GM10248 (cell line): ENCODE measurements at regions not wholly inside any gene's neighbourhood (a gene's known extent, or its start where the extent isn't known, plus 50 kb on each side); places are given as distances from the start of the nearest gene placed in this dataset.

ENCODE experiments used
- CTCF ChIA-PET: fragments of 300-600 bp; sonication (Branson Sonifier 250); formaldehyde crosslinking; extraction: SDS; loops from one replicate; lab custom pipeline; 2021; ENCODE audit warnings: antibody characterized with exemption; lab: Yijun Ruan, JAX
- POLR2A ChIA-PET: fragments of 350-650 bp; sonication (Branson Sonifier 250); formaldehyde crosslinking; extraction: SDS; loops from one replicate; lab custom pipeline; 2020; ENCODE audit warnings: antibody characterized with exemption; lab: Yijun Ruan, JAX
- DNase-seq: peaks from one replicate; pipeline ENCODE4 v3.0.0; 2012; ENCODE audit errors: extremely low spot score
- TF ChIP-seq, protein P1 (sequence below): IDR thresholded peaks from 2 replicates; pipeline ENCODE4 v1.5.1; 2012; ENCODE audit warnings: mild to moderate bottlenecking, low read depth; ENCODE audit errors: extremely low read depth, missing control alignments, control extremely low read depth

DNA sequence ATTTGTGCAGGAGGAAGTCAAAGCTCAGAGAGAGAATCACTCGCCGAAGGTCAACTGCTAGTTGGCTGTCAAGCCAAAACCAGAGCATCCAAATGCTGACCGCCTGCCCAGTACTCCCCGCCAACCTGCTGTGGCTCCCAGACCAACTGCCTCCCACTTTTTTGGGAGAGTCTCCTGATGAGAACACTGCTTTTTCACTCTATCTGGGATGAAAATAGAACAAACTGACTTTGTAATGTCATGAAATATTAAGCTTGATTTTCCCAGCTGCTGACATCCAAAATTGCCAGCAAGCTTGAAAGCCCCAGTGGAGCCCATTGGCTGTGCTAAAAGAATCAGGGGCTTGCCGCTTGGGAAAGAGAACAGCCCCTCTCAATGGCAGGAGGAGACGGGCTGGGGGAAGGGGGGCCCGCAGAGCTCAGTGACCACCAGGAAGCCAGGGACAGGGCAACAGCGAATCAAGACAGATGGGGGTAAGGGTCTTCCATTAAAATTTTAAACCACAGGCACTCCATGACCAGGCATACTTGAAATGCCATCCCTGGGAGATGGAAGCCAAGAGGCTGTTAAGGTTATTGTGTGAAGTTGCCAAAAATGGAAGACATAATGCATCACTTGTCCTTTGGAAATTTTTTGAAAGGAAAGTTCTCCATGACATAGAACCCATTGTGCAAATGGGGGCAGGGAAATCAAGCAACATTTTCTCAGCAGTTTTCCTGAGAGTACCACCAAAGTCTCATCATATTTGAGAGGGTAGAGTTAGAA is 125.7 kb upstream of the CDH5 start:
- ChIA-PET POLR2A (no interaction called here), CTCF (interaction anchor here (1.1 to 1.3 kb wide), 2 partner anchors 12 to 81 kb away, joined by 3 read pairs; no protein-coding TSS in a partner anchor)
- TF ChIP-seq, protein P1, sequence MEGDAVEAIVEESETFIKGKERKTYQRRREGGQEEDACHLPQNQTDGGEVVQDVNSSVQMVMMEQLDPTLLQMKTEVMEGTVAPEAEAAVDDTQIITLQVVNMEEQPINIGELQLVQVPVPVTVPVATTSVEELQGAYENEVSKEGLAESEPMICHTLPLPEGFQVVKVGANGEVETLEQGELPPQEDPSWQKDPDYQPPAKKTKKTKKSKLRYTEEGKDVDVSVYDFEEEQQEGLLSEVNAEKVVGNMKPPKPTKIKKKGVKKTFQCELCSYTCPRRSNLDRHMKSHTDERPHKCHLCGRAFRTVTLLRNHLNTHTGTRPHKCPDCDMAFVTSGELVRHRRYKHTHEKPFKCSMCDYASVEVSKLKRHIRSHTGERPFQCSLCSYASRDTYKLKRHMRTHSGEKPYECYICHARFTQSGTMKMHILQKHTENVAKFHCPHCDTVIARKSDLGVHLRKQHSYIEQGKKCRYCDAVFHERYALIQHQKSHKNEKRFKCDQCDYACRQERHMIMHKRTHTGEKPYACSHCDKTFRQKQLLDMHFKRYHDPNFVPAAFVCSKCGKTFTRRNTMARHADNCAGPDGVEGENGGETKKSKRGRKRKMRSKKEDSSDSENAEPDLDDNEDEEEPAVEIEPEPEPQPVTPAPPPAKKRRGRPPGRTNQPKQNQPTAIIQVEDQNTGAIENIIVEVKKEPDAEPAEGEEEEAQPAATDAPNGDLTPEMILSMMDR, result no peak
- DNase-seq, result no peak

DNA sequence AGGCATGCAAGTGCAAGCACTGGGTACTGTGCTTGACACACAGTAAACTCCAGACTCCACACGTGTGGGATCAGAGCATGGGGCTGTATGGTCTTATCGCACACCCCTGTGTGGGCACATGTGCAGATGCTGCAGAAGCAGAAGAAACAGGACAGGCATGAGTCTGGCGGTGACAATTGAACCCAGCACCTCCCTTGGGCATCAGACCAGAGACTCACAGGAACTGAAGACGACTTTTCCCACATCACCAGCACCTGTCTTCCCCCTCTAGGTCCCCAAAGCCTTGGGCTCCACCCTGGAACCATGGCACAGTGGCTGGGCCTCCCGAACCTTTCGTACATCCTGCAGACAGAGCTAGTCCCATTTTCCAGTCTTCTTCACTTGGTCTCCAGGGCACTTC is 126.4 kb upstream of the CDH5 start:
- no peak for DNase-seq
- ChIA-PET CTCF (interaction anchor here (1.1 kb wide), 1 partner anchor 80 kb away, joined by 3 read pairs; no protein-coding TSS in a partner anchor), POLR2A (no interaction called here)
- TF ChIP-seq, protein P1, result no peak

DNA sequence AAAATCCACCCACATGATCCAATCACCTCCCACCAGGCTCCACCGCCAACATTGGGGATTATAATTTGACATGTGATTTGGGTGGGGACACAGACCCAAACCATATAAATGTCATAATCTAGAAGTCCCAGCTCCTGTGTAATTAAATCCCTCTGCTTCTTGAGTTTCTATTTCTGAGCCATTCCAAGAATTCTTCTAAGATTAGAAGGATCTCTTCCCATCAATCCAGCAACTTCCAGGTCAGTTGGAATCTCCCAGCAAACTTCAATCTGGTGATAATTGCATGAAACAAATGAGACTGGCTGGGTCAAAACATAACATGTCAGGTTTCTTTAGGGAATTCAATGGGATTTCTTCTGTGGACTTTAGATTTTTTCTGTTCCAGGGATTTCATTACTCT is 127.8 kb upstream of the CDH5 start:
- TF ChIP-seq, protein P1, result no peak
- DNase-seq, result no peak
- ChIA-PET POLR2A (no interaction called here), CTCF (no interaction called here)

DNA sequence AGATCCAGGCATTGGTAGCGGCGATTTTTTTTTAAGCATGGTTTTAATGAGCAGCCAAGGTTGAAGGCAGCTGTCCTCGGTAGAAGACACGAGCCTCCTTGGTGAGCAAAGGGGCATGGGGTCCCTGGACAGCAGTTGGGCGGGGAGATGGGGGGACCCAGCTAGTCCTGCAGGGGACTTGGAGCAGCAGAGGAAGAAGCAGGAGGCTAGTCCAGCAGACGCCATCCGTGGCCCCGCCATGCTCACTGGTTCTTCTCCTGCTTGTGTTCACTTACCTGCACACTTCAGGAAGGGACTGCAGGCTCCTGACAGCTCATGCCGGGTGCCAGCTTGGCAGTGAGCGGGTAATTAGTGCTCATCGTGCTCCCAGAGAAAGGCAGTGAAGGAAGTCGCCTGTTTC is 130.2 kb upstream of the CDH5 start:
- TF ChIP-seq, protein P1, result no peak

DNA sequence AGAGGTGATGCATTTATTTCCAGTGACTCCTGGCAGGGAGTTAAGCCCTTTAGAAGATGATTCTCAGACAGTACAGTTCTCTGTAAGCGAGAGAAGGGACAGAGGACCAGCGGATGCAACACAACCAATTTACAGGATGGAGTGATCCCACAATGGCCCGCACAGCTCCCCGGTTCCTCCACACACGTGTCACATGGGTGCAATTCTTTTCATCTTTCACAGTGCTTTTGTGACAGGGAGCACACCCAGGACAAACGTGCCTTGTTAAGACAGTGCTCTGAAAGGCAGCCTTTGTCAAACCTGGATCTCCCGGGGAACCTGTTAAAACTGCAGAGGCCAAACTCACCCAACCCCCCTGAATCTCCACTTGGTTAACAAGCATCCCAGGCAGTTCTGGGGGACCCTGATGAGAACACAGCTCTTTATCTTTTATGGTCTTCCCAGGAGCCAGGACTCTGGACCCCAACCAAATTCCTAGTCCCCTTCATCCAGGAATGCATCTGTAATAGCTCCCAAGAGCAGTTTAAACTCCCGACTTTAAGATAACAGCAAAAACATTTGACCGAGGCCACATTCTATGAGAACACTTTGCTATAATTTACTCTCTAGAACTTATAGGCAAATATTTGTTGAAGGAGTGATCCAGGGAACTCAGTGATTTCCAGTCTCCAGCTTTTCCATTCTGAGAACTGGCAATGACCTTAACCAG is 134.9 kb upstream of the CDH5 start:
- POLR2A ChIA-PET, result no interaction called here
- no peak for DNase-seq

More for the DNA sequence above, 130.2 kb upstream of the CDH5 start:
- no peak for DNase-seq
- ChIA-PET POLR2A (no interaction called here), CTCF (no interaction called here)

DNA sequence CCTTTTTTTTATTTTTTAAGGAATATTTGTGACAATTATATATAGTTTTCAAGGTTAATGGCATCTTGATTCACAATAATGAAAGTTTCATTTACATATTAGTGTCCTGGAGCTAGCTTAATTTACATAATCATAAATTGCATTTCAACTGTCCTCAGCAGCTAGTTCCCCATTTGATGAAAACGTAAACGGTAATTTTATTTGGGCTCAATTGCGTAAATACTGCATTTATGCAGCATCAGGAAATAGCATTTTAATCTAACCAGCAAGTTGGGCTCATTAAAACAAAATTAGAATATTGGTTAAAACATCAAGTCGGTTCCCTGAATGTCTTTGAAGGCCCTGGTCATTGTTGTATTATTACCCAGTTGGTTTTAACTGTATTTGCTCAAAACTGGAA is 136.8 kb upstream of the CDH5 start:
- TF ChIP-seq, protein P1, result no peak
- CTCF ChIA-PET, result interaction anchor here (1.6 kb wide), 1 partner anchor 16 kb away, joined by 3 read pairs; no protein-coding TSS in a partner anchor
- POLR2A ChIA-PET, result no interaction called here
- no peak for DNase-seq

More for the DNA sequence above, 134.9 kb upstream of the CDH5 start:
- CTCF ChIA-PET, result no interaction called here
- TF ChIP-seq, protein P1, result no peak
